ENCODE measurements at regions not wholly inside any gene's neighbourhood (a gene's known extent, or its start where the extent isn't known, plus 50 kb on each side); places are given as distances from the start of the nearest gene placed in this dataset.

DNA sequence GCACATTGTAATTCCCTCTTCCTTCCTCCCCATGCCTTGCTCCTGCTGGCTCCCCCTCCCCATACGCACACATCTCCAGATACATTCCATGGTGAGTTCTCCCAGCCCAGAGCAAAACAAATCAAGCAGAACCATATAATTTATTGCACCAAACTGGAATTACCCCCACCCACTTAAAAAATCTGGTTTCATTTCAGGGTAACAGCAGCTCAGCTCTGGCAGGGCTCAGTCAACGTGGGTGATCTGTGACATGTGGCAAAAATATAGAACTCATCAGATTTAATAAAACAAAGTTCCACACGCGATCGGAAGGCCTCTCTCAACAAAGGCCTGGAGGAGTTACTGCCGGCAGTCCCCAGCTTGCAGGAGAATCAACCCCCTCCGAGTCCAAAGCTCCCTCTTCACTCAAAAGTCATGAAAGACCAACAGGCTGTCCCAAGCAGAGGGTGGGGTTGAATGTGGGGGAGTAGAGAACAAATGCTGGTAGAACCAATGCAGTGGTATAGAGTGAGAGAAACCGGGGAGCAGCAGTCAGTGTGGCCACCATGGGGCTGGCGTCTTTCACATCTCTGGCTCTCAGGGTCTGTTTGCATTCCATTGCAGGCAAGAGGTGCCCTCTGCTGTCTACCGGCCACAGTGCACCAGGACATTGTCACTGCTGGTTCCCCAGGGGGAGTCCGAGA lies 323.3 kb upstream of the NT5E start:
- no peak for DNase-seq

DNA sequence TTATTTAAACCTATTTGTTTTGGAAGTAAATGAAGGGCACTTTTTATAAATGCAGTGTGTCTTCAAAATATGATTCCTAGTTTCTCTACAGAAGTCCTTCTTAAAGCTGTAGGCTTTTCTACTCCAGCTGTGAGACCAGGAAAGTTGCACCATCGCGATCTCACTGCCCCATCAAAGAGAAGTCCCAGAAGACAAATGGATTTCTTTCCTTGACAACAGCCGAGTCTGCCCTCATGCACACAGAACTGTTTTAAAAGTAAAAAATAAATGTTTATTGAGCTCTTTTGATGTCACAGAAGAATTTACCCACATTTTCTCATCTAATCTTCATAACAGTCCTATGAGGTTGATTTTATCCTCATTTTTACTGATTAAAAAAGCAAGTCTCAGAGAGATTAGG lies 324.4 kb upstream of the NT5E start:
- no peak for DNase-seq

DNA sequence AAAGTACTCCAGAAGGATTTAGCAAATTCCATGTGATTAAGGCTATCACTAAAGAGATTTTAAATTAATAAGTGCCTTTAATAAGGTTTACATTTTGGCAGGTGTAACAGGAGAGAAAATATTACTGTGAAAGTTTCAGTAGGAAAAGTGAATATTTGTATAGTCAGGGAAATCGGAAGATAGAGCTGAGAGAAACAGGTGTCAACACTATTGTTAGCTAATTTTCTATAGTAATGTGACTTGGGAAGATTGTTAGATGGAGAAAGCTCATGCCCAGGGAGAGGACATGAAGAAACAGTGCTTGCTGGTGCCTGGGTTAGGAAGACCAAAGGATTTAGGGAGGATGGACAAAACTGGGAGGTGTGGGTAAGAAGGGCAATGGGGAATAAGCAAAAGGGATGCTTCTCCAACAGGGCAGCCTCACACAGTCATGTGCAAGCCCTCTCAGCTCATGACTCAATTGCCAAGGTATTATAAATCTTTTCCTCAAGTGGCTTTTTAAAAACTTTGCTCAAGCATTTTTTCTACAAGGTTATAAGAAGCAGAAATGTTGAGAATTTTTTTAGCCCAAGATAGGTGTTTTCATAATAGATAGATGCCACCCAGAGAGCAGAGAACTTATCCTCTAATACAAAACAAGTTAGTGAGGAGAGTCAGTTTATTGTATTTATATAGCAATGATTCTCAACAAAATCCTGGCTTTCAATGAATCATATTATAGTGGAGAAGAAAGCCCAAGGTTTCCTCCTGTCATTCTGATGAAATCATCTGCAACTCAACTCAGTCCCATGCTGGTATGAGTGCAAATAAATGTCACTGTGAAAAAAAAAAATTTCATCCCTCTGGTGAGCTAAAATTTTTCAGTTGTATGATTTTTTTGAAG lies 325.2 kb upstream of the NT5E start:
- DNase-seq: no peak

DNA sequence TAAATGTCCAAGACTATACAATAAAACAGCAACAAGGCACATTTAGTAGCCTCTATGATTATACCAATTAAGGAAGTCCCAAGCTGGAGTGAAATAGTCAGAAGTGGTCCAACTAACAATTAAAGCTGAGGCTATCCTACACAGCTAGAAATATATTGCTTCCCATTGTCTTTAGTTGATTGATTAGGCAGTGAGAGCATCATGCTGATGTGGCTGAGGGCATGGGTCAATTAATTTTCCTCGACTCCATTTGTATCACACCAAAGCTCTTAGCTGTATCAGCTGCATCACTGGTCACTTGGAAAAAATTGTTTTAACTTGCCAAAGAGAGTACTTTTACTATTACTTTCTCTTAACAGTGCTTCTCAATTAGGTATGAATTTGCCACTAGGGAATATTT lies 328.7 kb upstream of the NT5E start:
- DNase-seq: no peak

DNA sequence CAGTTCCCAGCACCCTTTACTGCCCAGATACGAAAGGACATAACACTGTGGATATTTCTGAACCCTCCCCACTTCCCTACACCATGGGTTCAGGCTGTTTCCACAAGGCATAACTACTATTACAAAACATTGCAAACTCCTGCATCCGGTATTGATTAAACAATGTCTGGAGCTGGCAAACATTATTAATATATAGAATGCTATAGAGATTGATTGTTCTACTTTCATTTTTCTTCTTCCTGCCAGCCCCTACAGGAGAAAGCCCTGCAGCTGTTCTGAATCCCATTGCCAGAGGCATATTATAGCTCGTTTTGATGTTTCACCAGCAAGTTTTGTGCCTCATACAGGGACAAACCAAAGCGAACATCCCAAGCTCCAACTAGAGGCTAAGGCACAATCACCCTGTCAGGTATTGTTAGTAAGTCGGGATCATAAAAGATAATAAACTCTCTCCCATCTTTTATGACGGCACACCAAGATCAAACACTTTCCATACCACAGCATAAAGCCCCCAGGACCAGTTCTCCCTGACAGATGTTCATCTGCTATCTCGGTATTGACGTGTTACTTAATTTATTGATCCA lies 331.1 kb upstream of the NT5E start:
- DNase-seq: no peak

DNA sequence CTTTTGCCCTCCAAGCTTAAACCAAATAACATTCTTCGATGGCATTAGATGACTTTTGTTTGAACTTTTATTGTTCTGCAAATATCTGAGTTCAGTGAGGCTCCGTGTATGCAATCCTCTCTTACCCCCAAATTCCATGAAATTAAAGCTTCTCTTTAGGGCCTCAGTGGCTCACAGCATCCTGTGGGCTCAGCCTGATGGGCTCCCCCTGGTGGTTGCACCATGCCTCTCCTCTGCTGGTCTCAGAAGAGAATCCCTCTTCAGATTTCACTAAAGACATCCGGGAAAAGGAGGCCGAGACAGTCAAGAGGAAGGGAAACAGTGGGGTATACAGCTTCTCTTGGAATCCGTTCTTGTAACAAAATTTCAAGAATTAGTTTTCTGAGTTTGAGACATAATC lies 331.6 kb upstream of the NT5E start:
- DNase-seq: no peak

DNA sequence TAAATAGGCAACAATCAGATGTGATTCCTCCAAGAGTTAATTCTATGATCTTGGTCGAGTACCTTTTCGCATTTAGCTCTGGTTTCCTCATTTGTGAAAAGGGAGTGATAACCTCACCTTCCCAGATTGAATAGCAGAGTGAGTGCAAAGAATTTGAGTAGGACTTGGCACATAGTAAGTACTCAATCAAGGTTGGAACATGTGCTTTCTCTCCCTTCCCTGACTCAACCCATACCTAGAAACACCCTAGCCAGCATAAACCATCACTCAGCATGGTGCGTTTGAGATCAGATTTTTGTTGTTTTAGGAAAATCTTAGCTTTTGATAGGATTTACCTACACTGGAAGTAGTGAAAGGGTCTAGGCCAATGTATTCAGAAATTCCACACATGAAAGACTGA lies 333.4 kb upstream of the NT5E start:
- DNase-seq: no peak

DNA sequence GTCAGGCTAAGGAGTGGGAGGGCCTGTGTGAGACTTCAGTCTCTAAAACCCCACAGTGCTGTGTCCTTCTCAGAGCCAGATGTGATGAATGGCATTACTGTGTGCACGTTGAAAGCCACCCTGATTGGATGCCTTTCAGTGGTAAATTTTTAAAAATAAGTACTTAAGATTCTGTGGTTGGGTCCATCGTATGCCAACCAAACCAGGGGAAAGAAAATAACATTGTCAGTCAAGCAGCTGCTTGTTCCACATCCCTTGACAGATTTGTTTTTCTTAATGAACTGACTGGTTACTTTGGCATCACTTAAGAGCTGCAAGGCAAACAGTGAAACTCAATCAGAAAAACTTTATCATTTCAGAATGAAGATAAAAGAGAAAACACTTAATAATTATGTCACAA lies 334.0 kb upstream of the NT5E start:
- no peak for DNase-seq

DNA sequence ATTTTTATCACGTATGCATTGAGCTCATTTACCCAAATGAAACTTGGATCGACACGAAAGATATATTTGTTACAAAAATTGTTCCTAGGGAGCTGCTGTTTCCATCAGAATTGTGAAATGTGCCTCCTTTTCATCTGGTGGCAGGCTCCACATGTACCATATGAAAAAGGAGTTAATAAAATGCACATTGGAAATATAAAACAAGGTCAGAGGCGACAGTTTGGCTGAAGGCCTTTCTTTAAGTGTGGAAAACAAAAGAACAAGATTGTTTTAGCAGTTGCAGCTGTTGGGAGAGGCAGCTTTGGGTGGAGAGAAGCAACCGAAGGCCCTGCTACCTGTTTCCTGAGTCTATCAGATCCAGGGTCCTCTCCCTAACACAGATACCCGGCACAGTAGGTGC lies 334.5 kb upstream of the NT5E start:
- no peak for DNase-seq

DNA sequence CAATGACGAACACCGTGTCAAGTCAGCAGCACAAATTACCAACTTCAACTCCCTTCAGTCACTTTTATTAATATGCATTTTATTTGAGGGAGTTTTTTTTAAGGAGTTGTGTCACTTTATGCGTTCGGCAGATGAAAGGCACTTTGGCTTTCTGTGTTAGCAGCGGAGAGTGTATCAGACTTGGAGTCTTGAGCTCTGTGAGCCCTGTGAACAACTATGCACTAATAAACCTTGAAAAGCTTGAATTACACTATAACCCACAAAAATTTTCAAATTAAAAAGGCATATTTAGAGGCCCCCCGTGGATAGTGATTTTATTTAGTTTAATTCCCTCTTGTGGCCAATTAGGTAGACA lies 335.3 kb upstream of the NT5E start:
- DNase-seq: no peak

DNA sequence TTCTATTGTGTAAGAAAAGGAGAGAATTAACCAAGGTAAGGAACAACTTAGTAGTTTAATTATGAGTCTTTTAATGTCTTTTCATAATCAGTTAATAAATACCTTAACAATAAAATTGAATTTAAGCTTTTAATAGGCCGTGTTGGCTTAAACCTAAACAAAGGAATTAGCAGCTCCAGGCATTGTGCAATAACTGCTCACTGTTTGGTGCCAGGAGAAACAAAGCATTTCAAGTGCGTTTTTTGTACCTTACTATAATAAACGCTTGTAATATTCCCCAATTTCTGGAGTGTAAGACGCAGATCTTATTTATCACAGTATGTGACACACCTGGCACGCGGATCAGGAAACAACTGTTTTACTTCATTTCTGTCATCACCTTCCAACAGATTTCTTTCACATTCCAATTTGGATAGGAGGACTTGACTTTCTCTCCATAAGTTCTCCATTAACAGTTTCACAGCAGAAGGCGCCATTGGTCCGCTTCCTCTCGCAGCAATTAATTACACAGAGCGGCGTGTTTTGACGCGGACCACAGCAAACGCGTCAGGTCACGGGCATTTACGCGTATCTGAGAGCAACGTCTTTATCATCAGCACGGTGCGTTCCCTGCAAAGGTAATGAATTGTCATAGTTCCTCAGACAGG lies 335.8 kb upstream of the NT5E start:
- no peak for DNase-seq

DNA sequence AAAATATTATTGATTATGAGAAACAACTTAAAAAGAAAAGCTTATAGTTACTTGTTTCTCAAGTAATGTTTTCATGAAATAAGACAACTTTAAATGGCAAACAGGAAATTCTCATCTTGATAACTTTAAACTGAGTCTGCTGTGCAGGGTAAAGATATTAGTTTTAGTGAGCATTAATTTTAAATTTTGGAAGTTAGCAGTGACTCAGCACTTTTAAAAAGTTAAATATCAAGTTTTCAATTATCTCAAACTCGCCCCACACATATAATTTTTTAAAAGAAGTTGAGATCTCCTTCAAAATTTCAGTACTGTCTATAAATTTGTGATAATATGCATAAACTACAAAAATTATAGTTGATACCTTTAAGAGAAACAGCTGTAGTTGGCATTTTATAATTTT lies 337.3 kb upstream of the NT5E start:
- no peak for DNase-seq

DNA sequence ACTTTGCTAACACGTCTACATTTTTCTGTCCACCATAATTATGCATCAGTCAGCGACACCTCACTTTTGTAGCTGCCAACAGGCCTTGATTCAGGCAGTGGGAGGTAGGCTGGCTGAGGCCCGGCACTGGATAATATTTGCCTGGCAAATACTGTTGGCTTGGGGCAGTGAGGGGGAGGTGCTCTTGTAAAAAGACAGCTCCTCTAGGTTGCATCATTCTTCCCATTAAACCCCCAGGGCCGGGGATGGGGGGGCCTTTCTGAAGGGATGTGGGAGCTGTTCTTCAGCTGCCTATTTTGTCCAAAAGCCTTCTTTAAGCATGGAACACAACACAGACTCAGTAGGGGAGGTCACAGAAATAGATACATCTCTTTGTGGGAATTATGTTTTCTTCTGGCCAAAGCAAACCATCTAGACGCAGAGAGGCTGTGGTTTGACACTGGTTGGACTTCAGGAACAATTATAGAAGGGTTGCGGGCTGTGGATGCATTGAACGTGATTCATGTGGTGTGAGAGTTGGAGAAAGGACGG lies 338.3 kb upstream of the NT5E start:
- no peak for DNase-seq

DNA sequence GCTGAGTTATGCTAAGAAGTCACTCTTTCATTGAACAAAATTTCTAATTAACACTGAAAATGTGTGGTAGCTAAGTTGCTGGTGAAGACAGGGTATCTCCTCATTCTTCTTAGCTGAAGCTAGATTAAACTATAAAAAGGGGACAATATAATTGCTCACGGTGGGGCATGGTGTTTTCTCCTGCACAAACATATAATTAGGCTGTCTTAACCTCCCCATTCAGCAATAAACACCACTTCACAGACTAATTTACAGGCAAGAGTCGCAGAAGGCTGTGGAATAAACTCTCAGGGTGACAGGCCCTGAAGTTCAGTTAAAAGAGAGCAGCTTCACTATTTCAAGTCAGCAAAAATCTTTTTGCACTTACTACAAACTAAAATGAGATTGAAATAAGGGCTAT lies 338.9 kb upstream of the NT5E start:
- DNase-seq: no peak

DNA sequence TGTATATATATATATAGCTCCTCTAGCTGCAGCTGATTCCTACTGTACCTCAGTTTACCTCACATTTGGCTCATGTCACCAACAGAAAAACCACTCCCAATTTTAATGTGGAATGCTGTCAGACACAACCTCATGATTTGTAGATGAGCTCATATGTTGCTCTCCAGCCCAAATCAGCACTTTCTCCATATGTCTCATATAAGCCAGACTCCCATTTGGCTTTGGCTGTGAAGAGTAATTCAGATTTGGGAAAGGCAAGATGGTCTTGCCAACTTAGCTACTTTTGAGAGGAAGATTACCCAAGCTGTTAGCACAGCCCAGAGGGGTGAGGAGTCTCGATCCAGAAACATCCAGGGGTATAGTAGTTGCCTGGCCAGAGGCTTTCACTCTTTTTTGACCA lies 342.2 kb upstream of the NT5E start:
- DNase-seq: no peak

DNA sequence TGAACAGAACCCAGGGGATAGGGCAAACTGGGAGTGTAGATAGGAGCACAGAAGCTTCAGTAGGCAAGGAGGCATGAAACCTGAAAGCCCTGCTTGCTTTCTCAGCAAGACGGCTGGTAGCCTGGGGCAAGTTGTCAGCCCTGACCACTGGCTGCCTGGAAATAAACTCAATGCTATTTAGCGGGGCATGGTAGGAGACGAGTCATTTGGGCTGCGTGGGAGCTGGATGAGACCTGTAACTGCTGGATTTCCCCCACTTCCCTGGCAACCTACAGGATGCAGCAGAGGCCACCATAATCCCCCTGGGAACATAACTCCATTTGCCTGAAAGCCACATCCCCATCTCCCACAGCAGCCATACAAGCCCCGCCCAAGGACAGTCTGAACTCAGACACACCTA lies 332.6 kb upstream of the TBX18 start:
- DNase-seq: no peak

DNA sequence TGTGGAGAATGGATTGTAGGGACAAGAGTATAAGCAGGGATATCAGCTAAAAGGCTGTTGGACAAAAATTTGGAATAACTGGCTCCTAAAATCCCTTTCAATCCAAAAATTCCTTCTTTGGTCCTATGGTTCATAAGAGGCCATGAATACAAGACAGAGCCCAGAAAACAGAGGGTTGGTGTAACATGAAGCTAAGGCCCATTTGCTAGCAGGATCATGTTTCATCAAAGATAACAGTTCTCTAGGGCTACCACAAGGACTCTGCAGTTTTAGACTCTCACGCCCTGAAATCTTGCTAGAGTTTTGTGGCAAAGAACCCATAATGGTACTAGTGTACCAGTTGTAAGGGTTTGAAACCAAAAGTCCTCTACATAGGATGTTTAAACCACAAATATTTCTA lies 327.8 kb upstream of the TBX18 start:
- no peak for DNase-seq

DNA sequence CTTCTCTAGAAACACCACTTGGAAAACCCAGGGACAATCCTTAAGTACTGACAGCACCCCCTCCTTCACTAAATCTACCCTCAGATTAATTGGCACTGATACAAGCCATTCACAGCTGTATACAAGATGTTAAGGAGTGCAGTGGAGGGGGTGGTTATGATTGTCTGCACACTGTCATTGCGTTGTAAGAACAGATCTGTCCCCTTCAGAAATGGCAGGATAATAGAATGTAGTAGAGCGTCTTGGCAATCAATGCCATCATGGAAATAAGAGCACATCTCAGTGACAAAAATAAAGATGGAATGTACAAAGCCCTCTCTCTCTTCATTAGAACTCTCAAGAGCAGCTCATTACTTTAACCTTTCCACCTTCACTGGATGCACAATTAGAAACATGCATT lies 324.9 kb upstream of the TBX18 start:
- no peak for DNase-seq

DNA sequence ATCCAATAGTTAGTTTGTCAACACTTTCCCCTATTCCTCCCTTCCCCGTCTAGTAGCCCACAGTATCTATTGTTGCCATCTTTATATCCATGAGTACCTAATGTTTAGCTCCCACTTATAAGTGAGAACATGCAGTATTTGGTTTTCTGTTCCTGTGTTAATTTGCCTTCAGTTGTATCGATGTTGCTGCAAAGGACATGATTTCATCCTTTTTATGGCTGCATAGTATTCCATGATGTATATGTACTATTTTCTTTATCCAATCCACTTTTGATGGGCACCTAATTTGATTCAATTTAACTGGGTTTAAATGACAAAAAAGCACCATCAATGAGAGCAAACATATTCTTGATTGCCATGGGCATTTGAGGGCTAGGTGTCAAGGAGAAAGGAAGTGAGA lies 321.5 kb upstream of the TBX18 start:
- no peak for DNase-seq

DNA sequence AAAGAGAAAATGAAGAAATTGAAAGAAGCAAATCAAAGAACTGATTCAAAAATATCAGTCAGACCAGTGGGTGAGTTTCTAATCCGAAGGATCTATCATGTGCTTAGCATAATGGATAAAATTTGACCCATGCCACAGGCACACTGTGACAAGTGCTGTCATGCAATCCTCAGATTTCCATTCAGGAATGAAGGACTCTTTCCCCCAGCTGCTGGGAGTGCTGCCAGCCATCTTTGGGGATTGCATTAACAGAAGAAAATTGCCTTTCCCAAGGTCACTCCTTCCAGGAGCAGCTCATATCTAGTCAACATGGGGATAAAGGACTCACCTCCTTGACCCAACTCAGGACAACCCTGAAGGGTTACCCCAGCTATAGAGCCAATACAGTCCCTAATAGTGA lies 316.7 kb upstream of the TBX18 start:
- DNase-seq: no peak

DNA sequence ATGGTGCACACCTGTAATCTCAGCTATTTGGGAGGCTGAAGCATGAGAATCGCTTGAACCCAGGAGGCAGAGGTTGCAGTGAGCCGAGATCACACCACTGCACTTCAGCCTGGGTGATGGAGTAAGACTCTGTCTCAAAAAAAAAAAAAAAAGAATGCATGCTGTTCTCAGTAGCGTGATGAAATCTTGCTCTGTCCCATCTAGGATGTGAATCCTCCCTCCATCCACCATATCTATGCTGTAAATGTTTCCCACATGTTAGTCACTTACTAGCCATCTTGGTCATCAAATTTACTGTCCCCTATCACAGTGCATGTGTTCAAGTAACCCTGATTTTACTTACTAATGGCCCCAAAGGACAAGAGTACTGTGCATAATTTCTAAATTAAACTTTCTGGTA lies 315.4 kb upstream of the TBX18 start:
- no peak for DNase-seq

DNA sequence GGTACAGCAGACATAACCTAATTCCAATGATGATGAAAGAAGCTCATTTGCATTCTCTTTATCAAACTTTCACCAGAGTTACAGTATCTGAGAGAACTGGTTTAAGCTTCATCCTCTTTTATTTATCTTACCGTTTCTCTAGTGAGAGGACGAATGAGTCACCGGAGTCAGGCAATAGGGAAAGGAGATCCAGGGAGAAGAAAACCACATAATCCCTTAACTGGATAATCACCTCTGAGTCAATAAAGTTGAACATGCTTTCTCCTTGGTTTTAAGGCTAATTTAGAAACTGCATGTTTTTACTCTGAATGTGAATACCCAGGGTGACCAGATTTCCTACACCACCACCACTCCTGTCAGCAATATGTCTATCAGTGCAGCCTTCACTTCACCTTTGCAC lies 313.7 kb upstream of the TBX18 start:
- no peak for DNase-seq

DNA sequence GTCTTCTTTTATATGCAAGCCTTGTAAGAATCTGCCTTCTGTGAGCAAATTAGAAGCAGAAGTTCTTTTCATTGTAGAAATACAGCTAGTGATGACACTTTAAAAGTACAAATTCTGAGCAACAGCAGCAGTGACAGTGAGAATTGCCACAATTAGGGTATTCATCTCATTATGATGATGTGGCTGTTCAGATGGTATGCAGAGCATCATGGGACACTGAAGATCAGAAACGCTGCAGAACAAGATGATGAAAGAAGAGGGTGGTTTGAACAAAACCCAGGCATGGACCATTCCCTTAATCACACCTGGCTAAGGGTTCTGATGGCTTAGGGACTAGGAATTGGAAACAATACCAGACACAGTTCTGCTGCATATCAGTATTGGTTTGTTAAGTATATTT lies 312.7 kb upstream of the TBX18 start:
- DNase-seq: no peak
